Neural cell (in vitro differentiated cells): ENCODE measurements at regions not wholly inside any gene's neighbourhood (a gene's known extent, or its start where the extent isn't known, plus 50 kb on each side); places are given as distances from the start of the nearest gene placed in this dataset.

Source experiments
- MXI1 ChIP-seq: fragments of 450-650 bp; conservative IDR thresholded peaks from 2 replicates; pipeline ENCODE4 v1.6.1; 2014; ENCODE audit warnings: antibody characterized with exemption, mild to moderate bottlenecking; ENCODE audit not compliant: poor library complexity, severe bottlenecking
- POLR2AphosphoS5 ChIP-seq: IDR thresholded peaks from 2 replicates; pipeline ENCODE4 v1.6.1; 2012

GRCh38 chr1:56442290-56442877, 137.0 kb downstream of the PLPP3 start:
- TF ChIP-seq POLR2AphosphoS5, result no peak
- no peak for TF ChIP-seq MXI1
